GM23338 (cell line): ENCODE measurements at regions not wholly inside any gene's neighbourhood (a gene's known extent, or its start where the extent isn't known, plus 50 kb on each side); places are given as distances from the start of the nearest gene placed in this dataset.

Experiments used
- ATAC-seq: fragments of 200-7000 bp; cut with Tn5 transposase; 3 replicates; pipeline ENCODE4 v1.9.1; 2020
- DNase-seq: peaks from one replicate; pipeline ENCODE4 v3.0.0-alpha.2; 2015; ENCODE audit warnings: low spot score
- H2AFZ ChIP-seq: fragments of 200-600 bp; sonication (generic); 2 replicates; pipeline ENCODE4 v1.8.0; 2016; ENCODE audit warnings: antibody characterized with exemption, mild to moderate bottlenecking, moderate library complexity
- H3F3A ChIP-seq: fragments of 200-600 bp; sonication (generic); replicated peaks from 2 replicates; pipeline ENCODE4 v1.8.0; 2017; ENCODE audit warnings: antibody characterized with exemption, mixed run types, low read depth
- H3K27ac ChIP-seq: fragments of 200-600 bp; sonication (generic); 2 replicates; pipeline ENCODE4 v1.6.1; 2016; ENCODE audit warnings: low read depth
- H3K27me3 ChIP-seq: fragments of 200-600 bp; sonication (generic); 2 replicates; pipeline ENCODE4 v1.8.0; 2016; ENCODE audit warnings: mild to moderate bottlenecking, mixed run types, moderate library complexity; ENCODE audit not compliant: insufficient read depth
- H3K36me3 ChIP-seq: fragments of 200-600 bp; sonication (generic); 2 replicates; pipeline ENCODE4 v1.8.0; 2016; ENCODE audit warnings: mild to moderate bottlenecking; ENCODE audit not compliant: insufficient read depth
- H3K4me1 ChIP-seq: fragments of 200-600 bp; sonication (generic); 2 replicates; pipeline ENCODE4 v1.8.0; 2016; ENCODE audit warnings: mild to moderate bottlenecking, moderate library complexity; ENCODE audit not compliant: insufficient read depth
- H3K4me2 ChIP-seq: fragments of 200-600 bp; sonication (generic); 2 replicates; pipeline ENCODE4 v1.7.1; 2017; ENCODE audit warnings: mixed run types
- H3K4me3 ChIP-seq: fragments of 200-600 bp; sonication (generic); 2 replicates; pipeline ENCODE4 v1.6.1; 2016; ENCODE audit warnings: mixed run types
- H3K79me2 ChIP-seq: fragments of 200-600 bp; sonication (generic); replicated peaks from 2 replicates; pipeline ENCODE4 v1.8.0; 2017; ENCODE audit warnings: mild to moderate bottlenecking; ENCODE audit not compliant: insufficient read depth
- H3K9me2 ChIP-seq: fragments of 200-600 bp; sonication (generic); 2 replicates; pipeline ENCODE4 v1.8.0; 2017; ENCODE audit not compliant: insufficient read depth
- H4K20me1 ChIP-seq: fragments of 200-600 bp; sonication (generic); replicated peaks from 2 replicates; pipeline ENCODE4 v1.8.0; 2017; ENCODE audit warnings: mild to moderate bottlenecking; ENCODE audit not compliant: insufficient read depth
- H3K27ac Mint-ChIP-seq: 2 replicates; pipeline ENCODE4 v1.8.0; 2020; ENCODE audit warnings: inconsistent platforms, mild to moderate bottlenecking, moderate library complexity, mixed read lengths
- H3K27me3 Mint-ChIP-seq: 3 replicates; pipeline ENCODE4 v1.8.0; 2022; ENCODE audit warnings: low read depth, mild to moderate bottlenecking, moderate library complexity, mixed read lengths, inconsistent platforms; ENCODE audit not compliant: insufficient read depth, poor library complexity
- H3K36me3 Mint-ChIP-seq: 3 replicates; pipeline ENCODE4 v1.8.0; 2021; ENCODE audit warnings: low read depth, mild to moderate bottlenecking, inconsistent platforms, moderate library complexity, mixed read lengths
- H3K4me1 Mint-ChIP-seq: 3 replicates; pipeline ENCODE4 v1.8.0; 2020; ENCODE audit warnings: mild to moderate bottlenecking, inconsistent platforms, mixed read lengths
- H3K4me3 Mint-ChIP-seq: 3 replicates; pipeline ENCODE4 v1.8.0; 2021; ENCODE audit warnings: moderate library complexity, mild to moderate bottlenecking, inconsistent platforms, mixed read lengths
- H3K9me3 Mint-ChIP-seq: 3 replicates; pipeline ENCODE4 v1.8.0; 2020; ENCODE audit warnings: moderate library complexity, mild to moderate bottlenecking, inconsistent platforms, mixed read lengths
- CREB1 ChIP-seq: fragments of 250-450 bp; sonication (Bioruptor Pico); IDR thresholded peaks from 2 replicates; pipeline ENCODE4 v1.5.0; 2020; ENCODE audit warnings: low read depth, mild to moderate bottlenecking, moderate library complexity
- EZH2 ChIP-seq: fragments of 200-600 bp; sonication (generic); IDR thresholded peaks from one replicate; pipeline ENCODE4 v1.8.0; 2017; ENCODE audit warnings: antibody characterized with exemption, mild to moderate bottlenecking, low read depth; ENCODE audit not compliant: unreplicated experiment
- EZH2phosphoT487 ChIP-seq: fragments of 200-600 bp; sonication (generic); IDR thresholded peaks from one replicate; pipeline ENCODE4 v1.8.1; 2018; ENCODE audit warnings: antibody characterized with exemption; ENCODE audit not compliant: unreplicated experiment
- JUNB ChIP-seq: IDR thresholded peaks from one replicate; pipeline ENCODE4 v1.6.1; 2016; ENCODE audit warnings: antibody characterized with exemption; ENCODE audit not compliant: unreplicated experiment
- NANOG ChIP-seq: IDR thresholded peaks from 2 replicates; pipeline ENCODE4 v1.6.1; 2016; ENCODE audit warnings: antibody characterized with exemption, borderline replicate concordance
- POLR2AphosphoS5 ChIP-seq: IDR thresholded peaks from 2 replicates; pipeline ENCODE4 v1.6.1; 2016; ENCODE audit warnings: antibody characterized with exemption, low read depth
- ZNF114 ChIP-seq: fragments of 250-450 bp; sonication (Bioruptor Pico); IDR thresholded peaks from 2 replicates; pipeline ENCODE4 v1.5.0; 2020; ENCODE audit warnings: mild to moderate bottlenecking, moderate library complexity
- ZNF331 ChIP-seq: fragments of 250-450 bp; sonication (Bioruptor Pico); IDR thresholded peaks from 2 replicates; pipeline ENCODE4 v1.5.0; 2020; ENCODE audit warnings: low read depth, mild to moderate bottlenecking, moderate library complexity
- TF ChIP-seq, protein P1 (sequence below): fragments of 250-450 bp; sonication (Bioruptor Pico); IDR thresholded peaks from 2 replicates; pipeline ENCODE4 v1.5.0; 2020; ENCODE audit warnings: mild to moderate bottlenecking, moderate library complexity
- TF ChIP-seq, protein P2 (sequence below): IDR thresholded peaks from one replicate; pipeline ENCODE4 v1.6.1; 2018; ENCODE audit warnings: antibody characterized with exemption; ENCODE audit not compliant: unreplicated experiment
- TF ChIP-seq, protein P3 (sequence below), 2 experiments: fragments of 200-600 bp in 1 of 2; sonication (generic) in 1 of 2; conservative IDR thresholded peaks; 2 replicates each; pipeline versions ENCODE4 v1.5.1 to v1.6.1; 2016 to 2017; ENCODE audit warnings: antibody characterized with exemption in 2 of 2, low read depth in 2 of 2, mild to moderate bottlenecking in 2 of 2, moderate library complexity in 1 of 2

DNA sequence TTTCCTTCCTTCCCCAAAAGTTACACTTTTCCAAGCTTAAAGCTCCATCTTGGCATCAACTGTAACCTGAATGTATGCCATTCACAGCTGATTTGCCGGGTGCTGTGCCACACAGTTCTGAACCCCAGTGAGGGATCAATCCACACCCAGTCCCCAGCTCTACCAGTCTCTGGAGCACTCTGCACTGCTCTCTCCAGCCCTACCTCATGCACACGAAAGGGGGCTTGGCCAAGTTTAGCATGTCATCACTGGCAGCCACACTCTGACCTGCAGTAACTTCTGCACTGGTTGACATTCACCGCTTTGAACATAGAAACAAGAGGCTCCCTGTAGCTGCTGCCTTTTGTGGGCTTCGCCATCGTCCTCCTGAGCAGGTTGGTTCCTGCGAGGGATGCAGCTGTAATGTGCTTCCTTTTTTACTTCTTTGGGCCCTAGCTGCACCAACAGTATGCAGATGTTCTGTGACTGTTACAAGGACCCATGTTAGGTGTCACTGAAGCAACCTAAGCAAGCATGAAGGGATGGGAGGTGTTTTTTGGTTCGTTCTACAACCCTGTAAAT lies 135.4 kb upstream of the SLC44A3 start:
- H3K4me1 ChIP-seq = peaks cover 10% of the 10 kb centered on the region
- Mint-ChIP-seq H3K27ac (no peak overlapping the region), H3K4me3 (no peak overlapping the region), H3K36me3 (peaks cover 17% of the 10 kb centered on the region), H3K9me3 (peaks cover 17% of the 10 kb centered on the region), H3K27me3 (no peaks in the 10 kb centered on the region), H3K4me1 (peaks cover 30% of the 10 kb centered on the region)
- no peaks in the 10 kb centered on the region; the same call in 1 of the 2 replicates for H3F3A ChIP-seq
- H3K79me2 ChIP-seq = no peaks in the 10 kb centered on the region
- ATAC-seq = no peak
- no peak overlapping the region for H3K4me3 ChIP-seq
- H3K27ac ChIP-seq = no peak overlapping the region
- DNase-seq = no peak
- no peaks in the 10 kb centered on the region for H4K20me1 ChIP-seq
- H2AFZ ChIP-seq = no peak overlapping the region
- H3K36me3 ChIP-seq = no peaks in the 10 kb centered on the region
- TF ChIP-seq EZH2 = no peak
- no peak for TF ChIP-seq CREB1
- TF ChIP-seq ZNF331 (CRISPR knock-in tag) = no peak
- no peak for TF ChIP-seq JUNB
- TF ChIP-seq EZH2phosphoT487 = no peak
- TF ChIP-seq, protein P1, sequence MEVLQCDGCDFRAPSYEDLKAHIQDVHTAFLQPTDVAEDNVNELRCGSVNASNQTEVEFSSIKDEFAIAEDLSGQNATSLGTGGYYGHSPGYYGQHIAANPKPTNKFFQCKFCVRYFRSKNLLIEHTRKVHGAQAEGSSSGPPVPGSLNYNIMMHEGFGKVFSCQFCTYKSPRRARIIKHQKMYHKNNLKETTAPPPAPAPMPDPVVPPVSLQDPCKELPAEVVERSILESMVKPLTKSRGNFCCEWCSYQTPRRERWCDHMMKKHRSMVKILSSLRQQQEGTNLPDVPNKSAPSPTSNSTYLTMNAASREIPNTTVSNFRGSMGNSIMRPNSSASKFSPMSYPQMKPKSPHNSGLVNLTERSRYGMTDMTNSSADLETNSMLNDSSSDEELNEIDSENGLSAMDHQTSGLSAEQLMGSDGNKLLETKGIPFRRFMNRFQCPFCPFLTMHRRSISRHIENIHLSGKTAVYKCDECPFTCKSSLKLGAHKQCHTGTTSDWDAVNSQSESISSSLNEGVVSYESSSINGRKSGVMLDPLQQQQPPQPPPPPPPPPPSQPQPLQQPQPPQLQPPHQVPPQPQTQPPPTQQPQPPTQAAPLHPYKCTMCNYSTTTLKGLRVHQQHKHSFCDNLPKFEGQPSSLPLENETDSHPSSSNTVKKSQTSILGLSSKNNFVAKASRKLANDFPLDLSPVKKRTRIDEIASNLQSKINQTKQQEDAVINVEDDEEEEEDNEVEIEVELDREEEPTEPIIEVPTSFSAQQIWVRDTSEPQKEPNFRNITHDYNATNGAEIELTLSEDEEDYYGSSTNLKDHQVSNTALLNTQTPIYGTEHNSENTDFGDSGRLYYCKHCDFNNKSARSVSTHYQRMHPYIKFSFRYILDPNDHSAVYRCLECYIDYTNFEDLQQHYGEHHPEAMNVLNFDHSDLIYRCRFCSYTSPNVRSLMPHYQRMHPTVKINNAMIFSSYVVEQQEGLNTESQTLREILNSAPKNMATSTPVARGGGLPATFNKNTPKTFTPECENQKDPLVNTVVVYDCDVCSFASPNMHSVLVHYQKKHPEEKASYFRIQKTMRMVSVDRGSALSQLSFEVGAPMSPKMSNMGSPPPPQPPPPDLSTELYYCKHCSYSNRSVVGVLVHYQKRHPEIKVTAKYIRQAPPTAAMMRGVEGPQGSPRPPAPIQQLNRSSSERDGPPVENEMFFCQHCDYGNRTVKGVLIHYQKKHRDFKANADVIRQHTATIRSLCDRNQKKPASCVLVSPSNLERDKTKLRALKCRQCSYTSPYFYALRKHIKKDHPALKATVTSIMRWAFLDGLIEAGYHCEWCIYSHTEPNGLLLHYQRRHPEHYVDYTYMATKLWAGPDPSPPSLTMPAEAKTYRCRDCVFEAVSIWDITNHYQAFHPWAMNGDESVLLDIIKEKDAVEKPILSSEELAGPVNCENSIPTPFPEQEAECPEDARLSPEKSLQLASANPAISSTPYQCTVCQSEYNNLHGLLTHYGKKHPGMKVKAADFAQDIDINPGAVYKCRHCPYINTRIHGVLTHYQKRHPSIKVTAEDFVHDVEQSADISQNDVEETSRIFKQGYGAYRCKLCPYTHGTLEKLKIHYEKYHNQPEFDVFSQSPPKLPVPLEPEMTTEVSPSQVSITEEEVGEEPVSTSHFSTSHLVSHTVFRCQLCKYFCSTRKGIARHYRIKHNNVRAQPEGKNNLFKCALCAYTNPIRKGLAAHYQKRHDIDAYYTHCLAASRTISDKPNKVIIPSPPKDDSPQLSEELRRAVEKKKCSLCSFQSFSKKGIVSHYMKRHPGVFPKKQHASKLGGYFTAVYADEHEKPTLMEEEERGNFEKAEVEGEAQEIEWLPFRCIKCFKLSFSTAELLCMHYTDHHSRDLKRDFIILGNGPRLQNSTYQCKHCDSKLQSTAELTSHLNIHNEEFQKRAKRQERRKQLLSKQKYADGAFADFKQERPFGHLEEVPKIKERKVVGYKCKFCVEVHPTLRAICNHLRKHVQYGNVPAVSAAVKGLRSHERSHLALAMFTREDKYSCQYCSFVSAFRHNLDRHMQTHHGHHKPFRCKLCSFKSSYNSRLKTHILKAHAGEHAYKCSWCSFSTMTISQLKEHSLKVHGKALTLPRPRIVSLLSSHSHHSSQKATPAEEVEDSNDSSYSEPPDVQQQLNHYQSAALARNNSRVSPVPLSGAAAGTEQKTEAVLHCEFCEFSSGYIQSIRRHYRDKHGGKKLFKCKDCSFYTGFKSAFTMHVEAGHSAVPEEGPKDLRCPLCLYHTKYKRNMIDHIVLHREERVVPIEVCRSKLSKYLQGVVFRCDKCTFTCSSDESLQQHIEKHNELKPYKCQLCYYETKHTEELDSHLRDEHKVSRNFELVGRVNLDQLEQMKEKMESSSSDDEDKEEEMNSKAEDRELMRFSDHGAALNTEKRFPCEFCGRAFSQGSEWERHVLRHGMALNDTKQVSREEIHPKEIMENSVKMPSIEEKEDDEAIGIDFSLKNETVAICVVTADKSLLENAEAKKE (CRISPR knock-in tag) = no peak
- TF ChIP-seq NANOG = no peak
- no peak for TF ChIP-seq POLR2AphosphoS5
- TF ChIP-seq ZNF114 (CRISPR knock-in tag) = no peak
- TF ChIP-seq, protein P2, sequence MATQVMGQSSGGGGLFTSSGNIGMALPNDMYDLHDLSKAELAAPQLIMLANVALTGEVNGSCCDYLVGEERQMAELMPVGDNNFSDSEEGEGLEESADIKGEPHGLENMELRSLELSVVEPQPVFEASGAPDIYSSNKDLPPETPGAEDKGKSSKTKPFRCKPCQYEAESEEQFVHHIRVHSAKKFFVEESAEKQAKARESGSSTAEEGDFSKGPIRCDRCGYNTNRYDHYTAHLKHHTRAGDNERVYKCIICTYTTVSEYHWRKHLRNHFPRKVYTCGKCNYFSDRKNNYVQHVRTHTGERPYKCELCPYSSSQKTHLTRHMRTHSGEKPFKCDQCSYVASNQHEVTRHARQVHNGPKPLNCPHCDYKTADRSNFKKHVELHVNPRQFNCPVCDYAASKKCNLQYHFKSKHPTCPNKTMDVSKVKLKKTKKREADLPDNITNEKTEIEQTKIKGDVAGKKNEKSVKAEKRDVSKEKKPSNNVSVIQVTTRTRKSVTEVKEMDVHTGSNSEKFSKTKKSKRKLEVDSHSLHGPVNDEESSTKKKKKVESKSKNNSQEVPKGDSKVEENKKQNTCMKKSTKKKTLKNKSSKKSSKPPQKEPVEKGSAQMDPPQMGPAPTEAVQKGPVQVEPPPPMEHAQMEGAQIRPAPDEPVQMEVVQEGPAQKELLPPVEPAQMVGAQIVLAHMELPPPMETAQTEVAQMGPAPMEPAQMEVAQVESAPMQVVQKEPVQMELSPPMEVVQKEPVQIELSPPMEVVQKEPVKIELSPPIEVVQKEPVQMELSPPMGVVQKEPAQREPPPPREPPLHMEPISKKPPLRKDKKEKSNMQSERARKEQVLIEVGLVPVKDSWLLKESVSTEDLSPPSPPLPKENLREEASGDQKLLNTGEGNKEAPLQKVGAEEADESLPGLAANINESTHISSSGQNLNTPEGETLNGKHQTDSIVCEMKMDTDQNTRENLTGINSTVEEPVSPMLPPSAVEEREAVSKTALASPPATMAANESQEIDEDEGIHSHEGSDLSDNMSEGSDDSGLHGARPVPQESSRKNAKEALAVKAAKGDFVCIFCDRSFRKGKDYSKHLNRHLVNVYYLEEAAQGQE = no peak
- TF ChIP-seq, protein P3, sequence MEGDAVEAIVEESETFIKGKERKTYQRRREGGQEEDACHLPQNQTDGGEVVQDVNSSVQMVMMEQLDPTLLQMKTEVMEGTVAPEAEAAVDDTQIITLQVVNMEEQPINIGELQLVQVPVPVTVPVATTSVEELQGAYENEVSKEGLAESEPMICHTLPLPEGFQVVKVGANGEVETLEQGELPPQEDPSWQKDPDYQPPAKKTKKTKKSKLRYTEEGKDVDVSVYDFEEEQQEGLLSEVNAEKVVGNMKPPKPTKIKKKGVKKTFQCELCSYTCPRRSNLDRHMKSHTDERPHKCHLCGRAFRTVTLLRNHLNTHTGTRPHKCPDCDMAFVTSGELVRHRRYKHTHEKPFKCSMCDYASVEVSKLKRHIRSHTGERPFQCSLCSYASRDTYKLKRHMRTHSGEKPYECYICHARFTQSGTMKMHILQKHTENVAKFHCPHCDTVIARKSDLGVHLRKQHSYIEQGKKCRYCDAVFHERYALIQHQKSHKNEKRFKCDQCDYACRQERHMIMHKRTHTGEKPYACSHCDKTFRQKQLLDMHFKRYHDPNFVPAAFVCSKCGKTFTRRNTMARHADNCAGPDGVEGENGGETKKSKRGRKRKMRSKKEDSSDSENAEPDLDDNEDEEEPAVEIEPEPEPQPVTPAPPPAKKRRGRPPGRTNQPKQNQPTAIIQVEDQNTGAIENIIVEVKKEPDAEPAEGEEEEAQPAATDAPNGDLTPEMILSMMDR (conservative IDR thresholded peaks at IDR 0.05; ENCODE audit: low read depth in 2 of 2) = no peak
- H3K27me3 ChIP-seq = no peaks in the 10 kb centered on the region
- H3K9me2 ChIP-seq = peaks cover 6% of the 10 kb centered on the region
- no peak overlapping the region for H3K4me2 ChIP-seq
